HG03442 (cell line): ENCODE measurements at regions not wholly inside any gene's neighbourhood (a gene's known extent, or its start where the extent isn't known, plus 50 kb on each side); places are given as distances from the start of the nearest gene placed in this dataset.
"Not testable (repeated sequence)": the region's sequence is repeated elsewhere in the genome, so short reads cannot be mapped to it uniquely, and the experiment has no call there.

ENCODE experiments used
- ATAC-seq: cut with Tn5 transposase; IDR thresholded peaks from one replicate; pipeline ENCODE4 v1.9.1; 2021; ENCODE audit warnings: mild to moderate bottlenecking, moderate library complexity; ENCODE audit not compliant: unreplicated experiment

- no peak for ATAC-seq
Observed at GRCh38 chr4:181874602-181875001, 368.6 kb upstream of the TENM3 start.

- no peak for ATAC-seq
Observed at GRCh38 chr4:181877329-181877848, 365.8 kb upstream of the TENM3 start.

GRCh38 chr4:181890031-181890430 lies 353.2 kb upstream of the TENM3 start:
- ATAC-seq, result no peak

GRCh38 chr4:181890911-181891310 lies 352.3 kb upstream of the TENM3 start:
- ATAC-seq, result no peak

DNA sequence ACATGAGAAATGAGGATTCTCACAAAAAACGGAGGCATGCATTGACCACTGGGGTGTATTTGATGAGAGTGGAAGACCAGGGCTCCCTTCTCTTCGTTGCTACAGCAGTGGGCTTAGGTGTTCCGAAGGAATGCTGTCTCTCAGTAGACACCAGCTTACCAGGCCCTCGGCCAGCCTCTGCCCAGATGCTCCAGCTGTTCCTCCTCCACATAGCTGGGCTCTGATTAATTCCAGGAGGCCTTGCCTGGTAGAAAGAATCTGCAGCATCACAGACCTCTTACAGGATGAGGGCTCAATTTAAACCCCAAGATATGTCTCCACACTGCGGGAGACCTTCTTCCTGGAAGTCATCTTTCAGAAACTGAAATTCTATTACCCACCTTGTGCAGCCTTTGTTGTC lies 346.6 kb upstream of the TENM3 start:
- no peak for ATAC-seq

- ATAC-seq, result no peak
Observed at GRCh38 chr4:181897935-181898334, 345.3 kb upstream of the TENM3 start.

DNA sequence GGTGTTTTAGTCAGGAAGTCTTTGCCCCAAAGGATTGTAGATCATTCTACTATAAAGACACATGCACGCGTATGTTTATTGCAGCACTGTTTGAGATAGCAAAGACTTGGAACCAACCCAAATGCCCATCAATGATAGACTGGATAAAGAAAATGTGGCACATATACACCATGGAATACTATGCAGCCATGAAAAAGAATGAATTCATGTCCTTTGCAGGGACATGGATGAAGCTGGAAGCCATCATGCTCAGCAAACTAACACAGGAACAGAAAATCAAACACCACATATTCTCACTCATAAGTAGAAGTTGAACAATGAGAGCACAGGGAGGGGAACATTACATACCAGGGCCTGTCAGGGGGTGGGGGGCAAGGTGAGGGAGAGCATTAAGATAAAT lies 340.8 kb upstream of the TENM3 start:
- ATAC-seq, result not testable (repeated sequence)

- no peak for ATAC-seq
Observed at GRCh38 chr4:181905708-181906107, 337.5 kb upstream of the TENM3 start.

DNA sequence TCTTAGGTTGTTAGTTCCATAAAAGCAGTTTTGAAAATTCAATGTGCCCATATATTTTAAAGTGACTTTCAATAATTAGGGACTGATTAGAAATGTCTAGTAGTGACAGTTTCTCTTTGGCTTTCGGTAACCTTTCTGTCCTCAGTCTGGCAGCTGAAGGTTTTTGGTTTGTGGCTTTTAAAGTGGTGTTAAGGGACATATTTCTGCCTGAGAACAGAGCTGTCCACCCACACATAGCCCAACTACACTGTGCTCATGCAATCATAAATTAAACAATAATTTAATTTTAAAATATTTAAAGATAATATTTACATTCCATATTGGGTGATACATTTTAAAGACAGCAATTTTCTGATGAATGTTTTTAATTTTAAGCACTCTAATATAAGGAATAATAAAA lies 335.0 kb upstream of the TENM3 start:
- no peak for ATAC-seq

GRCh38 chr4:181909368-181909767 lies 333.8 kb upstream of the TENM3 start:
- ATAC-seq, result no peak

DNA sequence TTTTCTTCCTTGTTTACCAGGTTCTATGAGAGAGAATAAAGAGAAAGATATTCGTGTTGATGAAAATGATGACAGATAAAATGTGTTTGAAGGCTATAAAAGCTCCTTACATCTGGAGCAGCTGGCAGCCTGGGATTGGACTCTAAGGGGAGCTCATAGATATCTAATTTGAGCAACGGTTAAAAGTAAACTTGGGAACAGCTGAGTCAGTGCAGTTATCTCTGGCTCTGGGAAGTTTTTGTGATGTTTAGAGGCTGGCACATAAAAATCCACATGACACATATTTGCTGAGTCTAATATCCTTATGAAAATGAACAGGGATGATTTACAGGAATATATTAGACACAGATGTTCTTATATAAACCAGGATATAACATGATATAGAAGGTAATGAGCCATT lies 331.8 kb upstream of the TENM3 start:
- no peak for ATAC-seq

- ATAC-seq, result no peak
Observed at GRCh38 chr4:181933471-181933870, 309.7 kb upstream of the TENM3 start.

DNA sequence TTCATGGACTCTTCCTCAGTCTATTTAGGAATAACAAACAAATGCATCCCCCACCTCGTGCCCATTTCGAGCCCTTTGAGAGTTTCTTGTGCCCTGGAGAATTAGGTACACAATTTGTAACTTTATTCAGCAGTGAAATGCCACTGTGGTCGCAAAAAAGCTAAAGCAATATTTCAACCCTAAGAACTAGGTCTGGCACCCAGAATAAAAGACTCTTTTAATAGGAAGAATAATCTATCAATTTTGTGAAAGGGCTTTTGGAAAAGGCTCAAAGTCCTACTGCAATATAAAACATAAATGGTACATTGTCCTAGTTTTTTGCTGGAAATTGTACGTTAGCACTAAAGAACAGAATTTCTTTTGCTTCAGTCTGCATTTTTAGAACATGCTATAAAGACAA lies 304.6 kb upstream of the TENM3 start:
- no peak for ATAC-seq

GRCh38 chr4:181939199-181939945 lies 303.8 kb upstream of the TENM3 start:
- no peak for ATAC-seq

DNA sequence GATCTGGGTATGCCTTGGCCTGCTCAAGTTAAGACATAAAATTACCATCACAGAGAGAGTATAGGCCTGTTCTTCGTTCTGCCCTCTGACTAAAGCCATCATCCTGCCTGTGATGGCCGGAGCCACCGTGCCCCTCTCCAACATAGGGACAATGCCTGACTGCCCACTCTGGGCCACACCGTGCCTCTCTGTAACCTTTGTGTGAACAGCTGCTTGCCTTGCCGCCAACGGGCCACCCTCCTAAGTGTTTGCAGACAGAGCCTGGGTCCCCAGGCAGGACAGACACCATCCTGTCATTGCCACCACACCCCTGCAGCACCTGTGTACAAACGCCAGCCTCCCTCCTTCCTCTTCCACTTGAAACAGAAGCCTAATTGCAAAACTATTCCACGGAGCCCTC lies 298.7 kb upstream of the TENM3 start:
- no peak for ATAC-seq

GRCh38 chr4:181946902-181947301 lies 296.3 kb upstream of the TENM3 start:
- ATAC-seq, result no peak

- no peak for ATAC-seq
Observed at GRCh38 chr4:181948839-181949382, 294.3 kb upstream of the TENM3 start.

DNA sequence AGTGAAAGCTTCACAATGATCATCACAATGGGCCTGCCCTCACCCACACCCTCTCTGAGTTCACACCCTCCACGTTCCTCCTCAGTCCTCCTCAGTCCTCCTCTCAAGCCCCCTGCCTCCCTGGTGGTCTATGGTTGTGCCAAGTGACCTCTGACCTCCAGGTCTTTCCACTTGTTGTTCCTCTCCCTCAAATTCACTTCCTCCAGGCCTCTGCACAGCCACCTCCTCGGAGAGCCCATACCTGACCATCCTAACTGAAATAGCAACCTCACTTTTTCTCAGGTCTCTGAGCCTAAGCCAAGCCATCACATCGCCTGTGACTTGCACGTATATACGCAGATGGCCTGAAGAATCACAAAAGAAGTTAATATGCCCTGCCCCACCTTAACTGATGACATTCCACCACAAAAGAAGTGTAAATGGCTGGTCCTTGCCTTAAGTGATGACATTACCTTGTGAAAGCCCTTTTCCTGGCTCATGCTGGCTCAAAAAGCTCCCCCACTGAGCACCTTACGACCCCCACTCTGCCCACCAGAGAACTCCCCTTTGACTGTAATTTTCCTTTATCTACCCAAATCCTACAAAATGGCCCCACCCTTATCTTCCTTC lies 293.4 kb upstream of the TENM3 start:
- no peak for ATAC-seq

GRCh38 chr4:181950372-181951127 lies 292.7 kb upstream of the TENM3 start:
- no peak for ATAC-seq

- ATAC-seq, result no peak
Observed at GRCh38 chr4:181951265-181951664, 291.9 kb upstream of the TENM3 start.

DNA sequence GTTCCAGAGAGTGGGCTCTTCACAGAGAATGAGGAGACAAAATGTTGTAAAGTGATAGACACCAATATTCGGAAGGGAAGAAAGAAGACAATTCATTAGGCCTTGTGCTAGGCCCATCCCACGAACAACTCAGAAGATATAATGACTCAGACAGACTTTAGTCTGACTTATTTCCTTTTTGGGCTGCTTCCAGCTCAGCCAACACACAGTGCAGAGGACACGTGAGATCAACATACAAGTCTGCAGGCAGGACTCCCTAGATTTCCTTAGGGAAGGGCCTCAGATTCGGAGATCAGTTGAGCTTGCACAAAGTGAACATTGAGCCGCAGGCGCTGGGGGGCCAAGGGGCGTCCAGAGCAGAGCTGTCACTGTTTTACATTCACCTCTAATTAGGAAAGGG lies 290.7 kb upstream of the TENM3 start:
- no peak for ATAC-seq

- ATAC-seq, result no peak
Observed at GRCh38 chr4:181956512-181956911, 286.7 kb upstream of the TENM3 start.
